ENCODE measurements at regions not wholly inside any gene's neighbourhood (a gene's known extent, or its start where the extent isn't known, plus 50 kb on each side); places are given as distances from the start of the nearest gene placed in this dataset.

DNA sequence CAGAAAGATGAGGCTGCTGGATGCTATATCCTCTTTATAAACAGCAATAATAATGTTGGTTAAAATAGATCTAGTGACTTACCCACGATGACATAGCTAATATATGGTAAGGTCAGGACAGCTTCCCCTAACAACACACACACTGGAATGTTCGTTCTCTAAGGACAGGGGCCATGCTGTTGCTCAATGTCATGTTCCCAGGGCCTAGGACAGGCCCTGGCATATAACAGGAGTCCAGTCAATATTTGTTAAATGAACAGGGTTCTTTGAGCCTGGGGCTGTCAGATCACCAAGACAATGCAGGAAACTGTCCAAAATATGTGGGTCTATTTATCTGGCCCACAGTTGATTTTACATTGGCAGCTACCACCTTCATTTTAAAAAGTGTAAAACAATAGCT, 207.1 kb upstream of the MEX3C start (continued):
- TF ChIP-seq, protein P1, sequence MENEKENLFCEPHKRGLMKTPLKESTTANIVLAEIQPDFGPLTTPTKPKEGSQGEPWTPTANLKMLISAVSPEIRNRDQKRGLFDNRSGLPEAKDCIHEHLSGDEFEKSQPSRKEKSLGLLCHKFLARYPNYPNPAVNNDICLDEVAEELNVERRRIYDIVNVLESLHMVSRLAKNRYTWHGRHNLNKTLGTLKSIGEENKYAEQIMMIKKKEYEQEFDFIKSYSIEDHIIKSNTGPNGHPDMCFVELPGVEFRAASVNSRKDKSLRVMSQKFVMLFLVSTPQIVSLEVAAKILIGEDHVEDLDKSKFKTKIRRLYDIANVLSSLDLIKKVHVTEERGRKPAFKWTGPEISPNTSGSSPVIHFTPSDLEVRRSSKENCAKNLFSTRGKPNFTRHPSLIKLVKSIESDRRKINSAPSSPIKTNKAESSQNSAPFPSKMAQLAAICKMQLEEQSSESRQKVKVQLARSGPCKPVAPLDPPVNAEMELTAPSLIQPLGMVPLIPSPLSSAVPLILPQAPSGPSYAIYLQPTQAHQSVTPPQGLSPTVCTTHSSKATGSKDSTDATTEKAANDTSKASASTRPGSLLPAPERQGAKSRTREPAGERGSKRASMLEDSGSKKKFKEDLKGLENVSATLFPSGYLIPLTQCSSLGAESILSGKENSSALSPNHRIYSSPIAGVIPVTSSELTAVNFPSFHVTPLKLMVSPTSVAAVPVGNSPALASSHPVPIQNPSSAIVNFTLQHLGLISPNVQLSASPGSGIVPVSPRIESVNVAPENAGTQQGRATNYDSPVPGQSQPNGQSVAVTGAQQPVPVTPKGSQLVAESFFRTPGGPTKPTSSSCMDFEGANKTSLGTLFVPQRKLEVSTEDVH (IDR thresholded peaks at IDR 0.05; ENCODE audit: low read depth, partially characterized antibody), result no peak
- TF ChIP-seq RUNX3 (IDR thresholded peaks at IDR 0.05; ENCODE audit: low read length), result no peak
- TF ChIP-seq, protein P2, sequence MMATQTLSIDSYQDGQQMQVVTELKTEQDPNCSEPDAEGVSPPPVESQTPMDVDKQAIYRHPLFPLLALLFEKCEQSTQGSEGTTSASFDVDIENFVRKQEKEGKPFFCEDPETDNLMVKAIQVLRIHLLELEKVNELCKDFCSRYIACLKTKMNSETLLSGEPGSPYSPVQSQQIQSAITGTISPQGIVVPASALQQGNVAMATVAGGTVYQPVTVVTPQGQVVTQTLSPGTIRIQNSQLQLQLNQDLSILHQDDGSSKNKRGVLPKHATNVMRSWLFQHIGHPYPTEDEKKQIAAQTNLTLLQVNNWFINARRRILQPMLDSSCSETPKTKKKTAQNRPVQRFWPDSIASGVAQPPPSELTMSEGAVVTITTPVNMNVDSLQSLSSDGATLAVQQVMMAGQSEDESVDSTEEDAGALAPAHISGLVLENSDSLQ (IDR thresholded peaks at IDR 0.05), result no peak
- TF ChIP-seq MYB (IDR thresholded peaks at IDR 0.05; ENCODE audit: borderline replicate concordance, low read depth, low read length), result no peak
- TF ChIP-seq, protein P3, sequence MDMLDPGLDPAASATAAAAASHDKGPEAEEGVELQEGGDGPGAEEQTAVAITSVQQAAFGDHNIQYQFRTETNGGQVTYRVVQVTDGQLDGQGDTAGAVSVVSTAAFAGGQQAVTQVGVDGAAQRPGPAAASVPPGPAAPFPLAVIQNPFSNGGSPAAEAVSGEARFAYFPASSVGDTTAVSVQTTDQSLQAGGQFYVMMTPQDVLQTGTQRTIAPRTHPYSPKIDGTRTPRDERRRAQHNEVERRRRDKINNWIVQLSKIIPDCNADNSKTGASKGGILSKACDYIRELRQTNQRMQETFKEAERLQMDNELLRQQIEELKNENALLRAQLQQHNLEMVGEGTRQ (IDR thresholded peaks at IDR 0.05; ENCODE audit: borderline replicate concordance, low read depth, low read length), result no peak
- TF ChIP-seq POU2F2 (IDR thresholded peaks at IDR 0.05; ENCODE audit: borderline replicate concordance, low read depth, low read length), result no peak
- no peak for TF ChIP-seq SREBF1 (IDR thresholded peaks at IDR 0.05; ENCODE audit: low read length)
- no peak for TF ChIP-seq ATF7 (IDR thresholded peaks at IDR 0.05; ENCODE audit: low read depth)
- TF ChIP-seq, protein P4, sequence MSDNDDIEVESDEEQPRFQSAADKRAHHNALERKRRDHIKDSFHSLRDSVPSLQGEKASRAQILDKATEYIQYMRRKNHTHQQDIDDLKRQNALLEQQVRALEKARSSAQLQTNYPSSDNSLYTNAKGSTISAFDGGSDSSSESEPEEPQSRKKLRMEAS (IDR thresholded peaks at IDR 0.05; ENCODE audit: low read depth, low read length), result no peak

All from GM12878 (cell line).